Stimulated activated CD4-positive, alpha-beta T cell treated with anti-CD3 and anti-CD28 coated beads, Interleukin-2, amount 100 ng/mL, for 24 hours (primary cell): ENCODE measurements at regions not wholly inside any gene's neighbourhood (a gene's known extent, or its start where the extent isn't known, plus 50 kb on each side); places are given as distances from the start of the nearest gene placed in this dataset.
"Not testable (repeated sequence)": the region's sequence is repeated elsewhere in the genome, so short reads cannot be mapped to it uniquely, and the experiment has no call there.

Experiments used
- DNase-seq, 2 donors: peaks; one replicate each; pipeline ENCODE4 v3.0.0-alpha.2; 2020

DNA sequence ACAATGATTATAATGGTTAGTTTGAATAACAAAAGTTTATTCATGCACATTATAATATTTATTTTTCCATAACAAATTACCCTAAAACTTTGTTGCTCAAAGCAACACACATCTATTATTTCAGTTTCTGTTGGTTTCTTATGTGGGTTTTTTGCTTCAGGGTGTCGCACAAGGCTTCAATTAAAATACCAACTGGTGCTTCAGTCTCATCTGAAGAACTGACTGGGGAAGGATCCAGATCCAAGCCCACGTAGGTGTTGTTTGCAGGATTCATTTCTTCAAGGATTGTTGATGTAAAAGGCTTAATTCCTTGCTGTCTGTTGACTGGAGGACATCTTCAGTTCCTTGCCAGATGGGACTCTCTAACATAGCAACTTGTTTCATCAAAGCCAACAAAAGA is 747.2 kb upstream of the PCDH20 start:
- DNase-seq: no peak

DNA sequence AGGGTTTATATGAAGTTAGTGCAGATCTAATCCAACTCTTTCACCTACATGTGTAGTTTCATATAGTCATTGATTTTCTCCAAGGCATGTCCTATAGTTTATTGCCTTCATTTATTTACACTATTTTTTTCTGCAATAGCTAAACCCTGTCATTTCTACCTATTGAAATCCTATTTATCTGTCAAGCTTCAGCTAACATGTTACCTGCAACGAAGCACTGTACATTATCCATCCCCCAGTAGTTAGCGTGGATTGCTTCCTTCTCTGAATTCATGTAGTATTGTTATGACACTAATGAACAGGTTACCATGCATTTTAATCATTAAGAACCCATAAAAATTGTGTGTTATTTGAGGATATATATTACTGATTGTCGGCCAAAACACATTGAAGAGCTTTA is 742.9 kb upstream of the PCDH20 start:
- DNase-seq: no peak

DNA sequence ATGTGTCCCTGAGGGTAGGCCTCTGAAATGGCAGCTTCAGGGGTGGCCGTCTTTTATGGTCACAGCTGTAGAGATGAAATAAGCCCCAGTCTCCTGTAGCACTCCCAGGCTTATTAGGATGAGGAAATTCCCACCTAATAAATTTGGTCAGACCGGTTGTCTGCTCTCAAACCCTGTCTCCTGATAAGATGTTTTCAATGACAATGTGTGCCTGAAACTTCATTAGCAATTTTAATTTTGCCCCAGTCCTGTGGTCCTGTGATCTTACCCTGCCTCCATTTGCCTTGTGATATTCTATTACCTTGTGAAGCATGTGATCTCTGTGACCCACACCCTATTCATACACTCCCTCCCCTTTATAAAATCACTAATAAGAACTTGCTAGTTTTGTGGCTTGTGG is 736.1 kb upstream of the PCDH20 start:
- not testable (repeated sequence) for DNase-seq

DNA sequence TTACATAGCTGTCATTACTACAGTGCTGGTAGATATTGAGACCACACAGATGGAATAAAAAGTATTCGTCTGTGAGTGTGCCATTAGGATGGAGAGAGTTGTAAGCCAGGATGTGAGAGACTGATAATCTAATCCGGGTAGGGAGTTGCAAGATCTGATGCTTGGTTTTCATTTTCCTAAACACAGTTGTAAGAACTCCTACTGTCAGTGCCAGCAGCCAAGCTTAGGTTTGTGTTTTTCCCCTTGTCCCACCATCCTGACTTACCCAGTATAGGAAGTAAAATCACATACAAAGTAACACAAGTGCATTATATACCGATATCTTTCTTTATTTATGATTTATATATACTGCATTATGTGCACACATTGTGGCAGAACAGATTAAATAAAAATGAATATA is 726.4 kb upstream of the PCDH20 start:
- DNase-seq: no peak

DNA sequence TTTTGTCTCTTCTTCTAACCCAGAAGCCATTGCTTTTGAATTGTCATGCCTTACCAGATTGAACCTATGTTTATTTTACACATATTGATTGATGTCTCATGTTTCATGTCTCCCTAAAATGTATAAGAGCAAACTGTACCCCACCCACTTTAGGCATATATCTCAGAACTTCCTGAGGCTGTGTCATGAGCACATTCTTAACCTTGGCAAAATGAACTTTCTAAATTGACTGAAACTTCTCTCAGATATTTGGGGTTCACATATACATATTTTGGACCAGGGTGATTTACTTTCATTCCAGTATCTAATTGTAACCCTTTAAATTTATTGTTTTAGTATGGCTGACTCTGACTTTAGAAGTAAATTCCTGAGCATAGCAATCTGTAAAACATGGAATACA is 723.9 kb upstream of the PCDH20 start:
- DNase-seq: no peak

DNA sequence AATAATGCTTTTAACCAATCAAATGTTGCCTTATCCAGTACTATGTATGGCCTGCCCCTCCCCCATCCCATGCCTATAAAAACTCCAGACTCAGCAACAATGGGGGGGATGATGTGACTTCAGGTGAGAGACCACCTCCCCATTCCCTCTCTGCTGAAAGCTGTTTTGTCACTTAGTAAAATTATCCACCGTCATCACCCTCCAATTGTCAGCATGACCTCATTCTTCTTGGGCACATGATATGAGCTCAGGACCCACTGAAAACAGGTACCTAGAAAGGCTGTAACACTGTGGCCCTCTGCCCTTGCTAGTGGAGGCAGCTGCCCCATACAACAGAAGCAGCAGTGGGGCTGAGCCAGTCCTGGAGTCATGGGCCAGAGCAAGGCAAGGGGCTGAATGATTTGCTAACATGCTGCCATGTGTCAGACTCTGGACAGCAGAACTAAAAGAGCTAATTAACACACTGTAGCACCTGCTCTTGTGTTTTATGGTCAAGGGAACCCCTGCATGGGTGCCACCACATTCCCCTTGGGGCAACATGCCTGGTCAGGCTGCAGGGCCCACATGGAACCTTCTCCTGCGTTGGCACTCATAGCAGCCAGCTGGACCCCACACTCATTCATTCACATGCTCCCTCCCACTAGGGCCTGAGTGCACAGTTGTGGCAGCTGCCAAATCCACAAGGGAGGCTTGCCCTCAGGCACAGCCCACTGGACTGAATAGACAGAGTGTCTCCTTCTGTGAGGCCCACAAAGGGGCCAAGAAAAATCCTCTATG is 722.2 kb upstream of the PCDH20 start:
- DNase-seq: no peak

DNA sequence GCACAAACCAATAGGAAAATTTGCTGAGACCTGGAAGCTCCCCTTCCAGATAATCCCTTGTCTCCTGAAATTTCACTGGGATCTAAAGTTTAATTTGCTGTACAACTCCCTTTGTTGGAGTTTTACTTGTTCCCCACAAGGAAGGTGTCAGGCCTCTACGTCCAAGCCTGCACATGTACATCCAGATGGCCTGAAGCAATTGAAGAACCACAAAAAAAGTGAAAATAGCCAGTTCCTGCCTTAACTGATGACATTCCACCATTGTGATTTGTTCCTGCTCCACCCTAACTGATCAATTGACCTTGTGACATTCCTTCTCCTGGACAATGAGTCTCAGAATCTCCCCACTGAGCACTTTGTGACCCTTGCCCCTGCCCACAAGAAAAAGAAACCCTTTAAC is 716.0 kb upstream of the PCDH20 start:
- no peak for DNase-seq

DNA sequence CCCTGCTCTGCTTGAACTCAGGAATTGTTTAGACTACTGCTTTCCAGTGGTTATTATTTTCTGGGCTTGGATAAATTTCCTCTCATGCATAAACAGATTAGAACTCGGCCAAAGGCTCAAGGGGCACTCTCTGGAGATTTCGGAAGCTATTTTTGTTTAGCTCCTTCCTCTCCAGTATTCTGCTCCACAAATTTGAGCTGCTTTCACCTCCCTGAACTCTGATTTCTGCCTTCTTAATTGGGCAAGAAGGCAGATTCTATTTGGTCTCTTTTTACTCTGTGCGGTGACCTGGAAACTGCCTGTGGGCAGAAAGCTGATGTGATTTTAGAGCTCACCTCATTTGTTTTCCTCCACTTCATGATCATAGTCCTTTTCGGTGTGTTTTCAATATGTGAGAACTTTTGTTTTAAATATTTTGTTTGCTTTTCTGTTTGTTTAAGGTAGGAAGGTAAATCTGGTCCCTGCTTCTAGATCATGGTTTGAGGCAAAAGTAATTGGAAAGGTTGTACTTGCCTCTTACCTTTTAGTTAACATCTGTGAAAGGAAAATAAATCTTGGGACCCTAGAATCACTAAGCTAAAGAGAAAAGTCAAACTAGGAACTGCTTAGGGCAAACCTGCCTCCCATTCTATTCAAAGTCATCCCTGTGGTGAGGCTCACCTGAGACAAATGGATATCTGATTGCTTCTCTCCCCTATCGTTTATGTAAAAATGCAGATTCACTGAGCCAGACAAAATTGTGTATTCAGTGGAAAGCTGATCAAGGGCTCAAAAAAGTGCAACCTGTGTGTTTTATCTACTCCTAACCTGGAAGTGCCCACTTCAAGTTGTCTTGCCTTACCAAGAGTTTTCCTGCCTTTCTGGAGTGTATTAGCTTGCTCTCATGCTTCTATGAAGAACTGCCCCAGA is 714.7 kb upstream of the PCDH20 start:
- DNase-seq: no peak

DNA sequence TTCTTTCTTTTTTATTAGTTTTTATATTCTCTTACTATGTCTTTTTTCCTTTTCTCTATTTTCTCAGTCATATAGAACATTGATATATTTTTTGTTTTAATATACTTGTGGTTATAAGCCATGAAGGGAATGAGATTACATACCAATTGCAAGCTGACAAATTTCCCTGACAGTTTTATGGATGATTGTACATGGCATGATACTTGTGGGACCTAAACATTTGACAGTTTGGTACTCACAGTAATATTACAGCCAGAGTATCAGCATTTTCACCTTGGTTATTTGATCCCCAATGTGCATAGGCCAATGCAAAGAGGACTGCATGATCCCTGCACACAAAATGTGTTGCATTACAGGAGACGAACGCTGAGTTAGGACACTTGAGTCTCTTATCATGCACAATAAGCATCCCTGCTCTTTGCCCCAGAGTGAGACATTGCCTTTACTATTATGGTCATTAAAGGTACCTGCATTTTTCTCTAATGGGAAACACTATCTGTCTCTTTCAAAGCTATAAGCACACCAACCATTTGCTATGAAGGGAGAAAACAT is 713.4 kb upstream of the PCDH20 start:
- no peak for DNase-seq

DNA sequence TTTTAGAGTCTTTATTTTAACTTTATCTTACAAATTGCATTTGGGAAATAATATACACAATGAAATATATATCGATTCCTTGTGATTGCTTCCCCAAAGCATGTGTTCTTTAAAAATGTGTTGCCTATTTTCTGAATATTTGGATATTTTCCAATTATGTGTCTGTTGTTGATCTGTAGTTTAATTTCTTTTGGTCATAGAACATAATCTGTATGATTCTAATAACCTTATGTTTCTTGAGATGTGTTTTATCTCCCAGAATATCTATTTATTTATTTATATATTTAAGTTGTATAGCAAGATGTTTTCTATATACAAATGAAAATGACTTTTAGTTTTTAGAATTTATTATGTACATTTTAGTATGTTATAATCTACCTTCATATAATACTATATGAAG is 710.8 kb upstream of the PCDH20 start:
- DNase-seq: no peak

DNA sequence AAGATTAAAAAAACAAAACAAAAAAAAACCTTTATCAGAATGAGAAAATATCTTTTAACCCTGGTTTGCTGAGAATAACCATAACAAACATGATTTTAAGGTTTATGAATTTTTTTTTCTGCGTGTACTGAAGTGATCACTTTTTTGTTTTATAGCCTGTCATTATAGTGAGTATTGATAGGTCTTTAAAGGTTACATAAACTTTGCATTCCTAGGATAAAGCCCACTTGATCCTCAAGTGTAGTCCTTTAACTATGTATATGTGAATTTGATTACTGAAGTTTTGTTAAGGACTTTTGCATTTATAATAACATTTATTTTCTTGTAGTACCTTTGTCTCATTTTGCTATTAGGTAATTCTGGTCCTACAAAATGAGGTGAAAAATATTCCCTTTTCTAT is 709.8 kb upstream of the PCDH20 start:
- DNase-seq: no peak

DNA sequence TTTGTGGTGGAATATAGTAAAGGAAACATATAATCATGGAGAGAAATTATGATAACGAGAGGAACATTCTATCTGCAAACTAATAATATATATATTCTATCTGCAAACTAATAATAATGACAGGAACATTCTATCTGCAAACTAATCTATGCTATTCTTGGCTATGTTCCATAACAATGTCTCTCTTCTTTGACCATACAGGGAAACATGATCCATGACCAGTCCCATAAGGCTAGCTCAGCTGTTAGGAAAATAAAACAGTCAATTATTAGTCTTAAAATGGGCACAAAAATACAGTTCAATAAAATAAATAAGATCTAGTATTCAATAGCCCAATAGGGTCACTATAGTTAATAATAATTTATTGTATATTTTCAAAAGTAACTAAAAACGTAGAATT is 707.8 kb upstream of the PCDH20 start:
- no peak for DNase-seq

DNA sequence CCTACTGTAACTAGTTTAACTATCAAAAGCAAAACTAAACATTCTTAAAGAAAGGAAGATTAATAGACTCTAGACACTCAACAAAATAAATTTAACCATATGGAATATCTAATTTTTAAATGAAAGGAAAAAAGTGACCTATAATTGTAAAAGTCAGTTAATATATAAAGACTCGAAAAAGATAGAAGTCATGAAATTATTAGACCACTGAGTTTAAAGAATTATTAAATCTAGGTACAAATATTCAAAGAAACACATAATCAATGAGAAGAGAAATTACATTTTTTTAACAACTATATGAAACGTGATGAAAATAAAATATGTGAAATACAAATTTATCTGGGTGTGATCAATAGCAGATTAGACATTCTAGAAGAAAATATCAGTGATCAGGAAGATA is 706.8 kb upstream of the PCDH20 start:
- DNase-seq: no peak

DNA sequence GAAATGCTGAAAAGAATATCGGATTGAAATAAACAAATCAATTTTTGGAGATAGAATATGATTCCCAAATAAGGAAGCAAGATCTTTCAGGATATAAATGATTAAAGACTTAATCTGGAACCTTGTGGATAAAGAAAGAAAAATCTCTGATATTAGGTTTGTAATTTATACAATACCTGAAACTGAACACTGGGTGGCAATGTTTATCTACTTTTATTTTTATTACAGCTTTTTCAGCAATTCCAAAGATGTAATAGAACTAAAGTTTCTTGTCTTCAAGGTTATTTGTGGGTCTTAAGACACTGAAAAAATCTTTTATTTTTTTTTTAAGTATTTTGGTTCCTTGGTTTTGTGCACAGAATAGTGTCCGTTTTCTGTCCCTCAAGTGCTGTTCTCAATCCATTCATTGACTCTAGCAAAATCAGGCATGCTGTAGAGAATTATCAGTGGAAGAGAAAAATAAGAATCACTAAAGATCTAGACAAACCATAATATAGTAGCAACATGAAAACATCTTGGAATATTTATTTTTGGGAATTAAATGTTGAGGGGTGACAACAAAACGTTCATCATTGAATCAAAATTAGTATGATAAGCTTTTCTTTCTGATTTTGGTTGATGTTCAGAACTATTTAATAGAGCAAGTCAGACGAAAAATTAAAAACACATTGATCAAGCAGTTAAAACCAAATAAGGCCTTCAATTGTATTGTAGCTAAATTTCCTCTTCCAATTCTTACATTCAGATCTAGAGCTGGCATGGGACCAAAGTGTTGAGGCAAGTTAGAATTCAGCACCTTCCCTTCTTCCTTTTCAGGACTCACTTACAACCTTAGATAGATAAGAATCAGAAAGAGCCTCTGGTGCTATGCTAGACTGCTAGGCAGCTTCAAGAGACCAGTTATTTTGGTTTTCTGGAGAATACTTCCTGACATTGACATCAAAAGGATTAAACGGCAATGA is 704.4 kb upstream of the PCDH20 start:
- DNase-seq: no peak

DNA sequence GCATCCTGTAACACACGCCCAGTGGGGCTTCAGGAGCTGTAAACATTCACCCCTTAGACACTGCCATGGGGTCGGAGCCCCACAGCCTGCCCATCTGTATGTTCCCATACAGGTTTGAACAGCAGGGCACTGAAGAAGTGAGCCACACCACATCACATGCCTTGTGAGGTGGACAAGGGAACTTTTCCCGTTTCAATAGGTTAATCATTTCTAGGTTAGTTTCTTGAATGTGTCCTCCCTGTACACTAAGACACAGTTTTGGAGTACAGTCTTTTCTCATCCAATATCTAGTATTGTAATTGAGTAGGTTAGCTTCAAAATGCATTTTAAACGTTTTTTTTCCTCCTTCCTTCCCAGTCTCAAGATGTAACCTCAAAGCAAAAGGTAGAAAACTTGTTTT is 700.2 kb upstream of the PCDH20 start:
- DNase-seq: no peak

DNA sequence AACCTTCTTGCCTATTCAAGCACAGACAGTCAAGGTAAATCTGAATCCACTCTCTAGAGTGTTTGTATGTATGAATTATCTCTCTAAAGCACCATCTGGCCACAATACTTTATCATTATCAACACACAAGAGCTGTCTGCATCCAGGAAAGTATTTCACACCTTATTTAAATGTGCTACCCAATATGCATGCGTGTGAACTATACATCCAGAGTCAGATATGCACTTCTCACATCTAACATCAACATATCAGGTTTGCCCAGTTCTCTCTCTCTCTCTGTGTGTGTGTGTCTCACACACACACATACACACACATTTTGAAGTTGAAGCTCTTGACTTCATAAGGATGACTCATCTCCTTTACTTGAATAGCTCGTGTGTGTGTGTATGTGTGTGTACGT is 697.5 kb upstream of the PCDH20 start:
- DNase-seq: no peak

DNA sequence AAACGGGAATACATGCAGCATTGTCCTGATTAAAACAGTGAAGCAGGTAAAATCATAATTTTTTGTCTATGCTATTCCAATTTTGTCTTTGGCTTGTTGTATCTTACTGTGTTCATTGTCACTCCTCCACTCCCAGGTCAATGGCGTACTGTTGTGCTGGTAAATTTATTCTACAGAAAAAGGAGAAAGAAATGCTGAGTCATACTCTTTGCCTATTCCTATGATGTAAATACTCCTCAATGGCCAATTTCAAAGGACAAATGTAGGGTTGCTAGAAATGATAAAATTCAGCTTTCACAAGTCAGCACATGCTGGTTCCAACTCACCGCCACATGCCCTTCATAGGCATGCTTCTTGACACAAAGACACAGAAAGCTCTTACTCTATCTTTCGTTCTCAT is 694.4 kb upstream of the PCDH20 start:
- no peak for DNase-seq

DNA sequence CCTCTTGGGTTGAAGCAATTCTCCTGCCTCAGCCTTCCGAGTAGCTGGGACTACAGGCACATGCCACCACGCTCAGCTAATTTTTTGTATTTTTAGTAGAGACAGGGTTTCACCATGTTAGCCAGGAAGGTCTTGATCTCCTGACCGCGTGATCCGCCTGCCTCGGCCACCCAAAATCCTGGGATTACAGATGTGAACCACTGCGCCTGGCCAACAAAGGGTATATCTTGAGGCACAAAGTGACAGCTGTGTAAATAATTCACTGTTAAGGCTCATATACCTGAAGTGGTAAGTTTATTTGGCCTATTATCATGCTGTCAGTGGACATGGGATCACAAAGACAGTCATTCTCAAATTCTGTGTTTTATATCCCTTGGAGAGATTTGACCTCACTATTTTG is 688.5 kb upstream of the PCDH20 start:
- DNase-seq: not testable (repeated sequence)

DNA sequence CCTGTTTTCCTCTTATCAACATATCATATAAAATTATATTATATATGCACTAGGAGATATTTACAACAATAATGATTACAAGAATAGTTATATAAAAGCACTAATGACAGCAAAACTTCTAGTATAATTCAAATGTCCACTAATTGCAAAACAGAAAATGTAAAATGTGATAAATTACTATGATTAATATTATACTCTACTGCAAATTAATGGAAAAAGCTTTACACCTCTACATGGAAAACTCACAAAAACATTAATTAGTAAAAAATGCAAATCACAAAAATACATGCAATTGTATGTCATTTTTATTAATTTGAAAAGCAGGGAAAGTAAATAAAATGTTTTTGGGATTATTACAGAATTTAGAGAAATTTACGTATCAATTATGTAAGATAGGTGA is 681.0 kb upstream of the PCDH20 start:
- DNase-seq: no peak

DNA sequence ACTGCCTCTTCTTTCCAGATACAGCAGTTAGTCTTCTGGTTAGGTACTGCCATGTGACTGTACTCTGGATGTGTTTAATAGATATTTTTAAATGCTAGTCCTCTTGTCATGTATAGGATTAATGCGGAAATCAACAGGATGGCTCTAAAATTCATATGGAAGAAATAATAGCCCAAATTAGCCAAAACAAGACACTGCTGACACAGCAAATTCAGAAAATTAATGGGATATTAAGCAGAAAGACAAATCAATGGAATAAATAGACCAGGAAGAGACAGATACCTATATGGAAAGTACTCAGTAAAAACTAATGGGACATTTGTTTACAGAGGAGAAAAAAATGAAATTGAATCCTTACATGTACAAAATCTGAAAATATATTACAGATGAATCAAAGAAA is 679.3 kb upstream of the PCDH20 start:
- no peak for DNase-seq

DNA sequence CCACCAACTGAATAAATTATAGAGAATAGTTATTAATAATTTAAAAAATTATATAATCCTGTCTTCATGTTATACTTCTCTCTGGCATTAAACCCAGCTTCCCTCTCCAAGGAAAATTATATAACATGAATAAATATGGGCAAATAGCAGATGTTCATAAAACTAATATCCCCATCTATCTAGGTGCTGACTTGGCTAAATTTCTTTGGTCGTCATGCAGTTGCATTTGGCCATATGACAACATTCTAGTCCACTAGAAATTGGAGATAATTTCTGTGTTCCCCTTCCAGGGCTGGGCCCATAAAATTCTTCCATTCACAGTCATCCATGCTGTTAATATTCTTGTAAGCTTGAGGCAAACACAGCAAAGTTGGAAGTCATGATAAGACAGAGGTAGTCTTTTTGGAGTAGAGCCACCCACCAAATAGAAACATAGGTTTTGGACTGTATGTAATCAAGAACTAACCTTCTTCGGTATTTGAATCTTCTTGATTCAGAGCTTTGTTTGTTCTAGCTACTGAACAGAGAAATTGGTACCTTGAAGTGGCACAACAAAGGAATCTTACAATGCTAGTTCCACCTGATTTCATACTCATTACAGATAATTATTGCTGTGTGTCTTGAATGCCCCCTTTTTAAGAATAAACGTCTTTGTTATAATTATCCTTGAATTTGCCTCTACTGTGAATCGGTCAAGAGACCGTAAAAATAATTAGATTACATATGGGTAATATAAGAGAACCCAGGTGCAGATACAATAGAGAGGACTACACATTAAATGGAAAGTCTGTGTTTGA is 678.5 kb upstream of the PCDH20 start:
- no peak for DNase-seq

DNA sequence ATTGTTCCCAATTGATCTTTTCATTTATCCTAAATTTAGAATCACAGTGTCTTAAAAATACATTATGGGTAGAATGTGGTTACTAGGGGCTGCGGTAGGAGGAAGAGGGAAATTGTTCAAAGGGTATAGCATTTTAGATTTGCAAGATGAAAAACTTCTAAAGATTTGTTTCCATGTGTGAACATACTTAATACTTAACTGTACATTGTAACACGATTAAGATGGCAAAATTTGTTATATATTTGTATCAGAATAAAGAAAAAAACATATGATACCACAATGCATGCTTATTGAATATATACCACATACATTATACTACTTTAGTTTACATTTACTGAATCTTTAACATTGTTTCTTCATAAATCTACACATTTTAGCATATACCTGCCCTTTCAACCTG is 677.3 kb upstream of the PCDH20 start:
- no peak for DNase-seq
